Esophagus muscularis mucosa (tissue), 3 donors: ENCODE measurements at regions not wholly inside any gene's neighbourhood (a gene's known extent, or its start where the extent isn't known, plus 50 kb on each side); places are given as distances from the start of the nearest gene placed in this dataset.

Source experiments
- POLR2A ChIP-seq: fragments of 450-650 bp; IDR thresholded peaks from one replicate; pipeline ENCODE4 v1.6.1; 2017; ENCODE audit warnings: antibody characterized with exemption, moderate library complexity, mild to moderate bottlenecking, low read depth
- TF ChIP-seq, protein P1 (sequence below), 3 experiments: fragments of 200-600 bp in 2 of 3; fragments of 450-650 bp in 1 of 3; sonication (generic) in 2 of 3; IDR thresholded peaks; one replicate each; pipeline ENCODE4 v1.5.1; 2017 to 2019; ENCODE audit warnings: antibody characterized with exemption in 3 of 3, mild to moderate bottlenecking in 2 of 3, moderate library complexity in 1 of 3

- TF ChIP-seq, protein P1, sequence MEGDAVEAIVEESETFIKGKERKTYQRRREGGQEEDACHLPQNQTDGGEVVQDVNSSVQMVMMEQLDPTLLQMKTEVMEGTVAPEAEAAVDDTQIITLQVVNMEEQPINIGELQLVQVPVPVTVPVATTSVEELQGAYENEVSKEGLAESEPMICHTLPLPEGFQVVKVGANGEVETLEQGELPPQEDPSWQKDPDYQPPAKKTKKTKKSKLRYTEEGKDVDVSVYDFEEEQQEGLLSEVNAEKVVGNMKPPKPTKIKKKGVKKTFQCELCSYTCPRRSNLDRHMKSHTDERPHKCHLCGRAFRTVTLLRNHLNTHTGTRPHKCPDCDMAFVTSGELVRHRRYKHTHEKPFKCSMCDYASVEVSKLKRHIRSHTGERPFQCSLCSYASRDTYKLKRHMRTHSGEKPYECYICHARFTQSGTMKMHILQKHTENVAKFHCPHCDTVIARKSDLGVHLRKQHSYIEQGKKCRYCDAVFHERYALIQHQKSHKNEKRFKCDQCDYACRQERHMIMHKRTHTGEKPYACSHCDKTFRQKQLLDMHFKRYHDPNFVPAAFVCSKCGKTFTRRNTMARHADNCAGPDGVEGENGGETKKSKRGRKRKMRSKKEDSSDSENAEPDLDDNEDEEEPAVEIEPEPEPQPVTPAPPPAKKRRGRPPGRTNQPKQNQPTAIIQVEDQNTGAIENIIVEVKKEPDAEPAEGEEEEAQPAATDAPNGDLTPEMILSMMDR (IDR thresholded peaks at IDR 0.05) = no peak
- no peak for TF ChIP-seq POLR2A
Observed at GRCh38 chr16:50939356-50939755, 197.5 kb downstream of the CYLD start.
